H9 (cell line): ENCODE measurements at regions not wholly inside any gene's neighbourhood (a gene's known extent, or its start where the extent isn't known, plus 50 kb on each side); places are given as distances from the start of the nearest gene placed in this dataset.

Experiments used
- DNase-seq: peaks from one replicate; pipeline ENCODE4 v3.0.0-alpha.2; 2017
- H2AFZ ChIP-seq: one replicate; pipeline ENCODE4 v1.6.1; 2013; ENCODE audit warnings: mild to moderate bottlenecking, low read length, control low read depth, moderate library complexity
- H2AK5ac ChIP-seq: 2 replicates; pipeline ENCODE4 v1.6.1; 2013; ENCODE audit warnings: low read length, control low read depth, mixed read lengths; ENCODE audit not compliant: insufficient read length
- H2BK120ac ChIP-seq: one replicate; pipeline ENCODE4 v1.6.1; 2013; ENCODE audit warnings: low read depth, mild to moderate bottlenecking, low read length, control low read depth, inconsistent platforms; ENCODE audit not compliant: poor library complexity, severe bottlenecking
- H2BK12ac ChIP-seq: 2 replicates; pipeline ENCODE4 v1.6.1; 2013; ENCODE audit warnings: low read length, control low read depth, mixed read lengths, low read depth; ENCODE audit not compliant: insufficient read length
- H2BK15ac ChIP-seq: 2 replicates; pipeline ENCODE4 v1.6.1; 2013; ENCODE audit warnings: low read depth, low read length, control low read depth
- H2BK20ac ChIP-seq: one replicate; pipeline ENCODE4 v1.6.1; 2013; ENCODE audit warnings: low read depth, mild to moderate bottlenecking, low read length, control low read depth, inconsistent platforms; ENCODE audit not compliant: poor library complexity, severe bottlenecking
- H2BK5ac ChIP-seq: 2 replicates; pipeline ENCODE4 v1.6.1; 2013; ENCODE audit warnings: low read length, control low read depth, mixed read lengths; ENCODE audit not compliant: insufficient read length
- H3K14ac ChIP-seq: 2 replicates; pipeline ENCODE4 v1.6.1; 2013; ENCODE audit warnings: low read length, control low read depth; ENCODE audit not compliant: insufficient read depth
- H3K18ac ChIP-seq: 2 replicates; pipeline ENCODE4 v1.6.1; 2013; ENCODE audit warnings: low read depth, mild to moderate bottlenecking, mixed read lengths, low read length, control low read depth; ENCODE audit not compliant: insufficient read length
- H3K23ac ChIP-seq: 2 replicates; pipeline ENCODE4 v1.6.1; 2013; ENCODE audit warnings: low read length, control low read depth, mixed read lengths, low read depth; ENCODE audit not compliant: insufficient read length
- H3K23me2 ChIP-seq: 2 replicates; pipeline ENCODE4 v1.6.1; 2013; ENCODE audit warnings: low read depth, mild to moderate bottlenecking, mixed read lengths, low read length, control low read depth; ENCODE audit not compliant: insufficient read length, poor library complexity, severe bottlenecking
- H3K27ac ChIP-seq: 2 replicates; pipeline ENCODE4 v1.5.1; 2013; ENCODE audit warnings: low read length, control low read depth, mixed read lengths, low read depth; ENCODE audit not compliant: insufficient read length
- H3K27me3 ChIP-seq: 2 replicates; pipeline ENCODE4 v1.6.1; 2013; ENCODE audit warnings: low read length, control low read depth, inconsistent platforms; ENCODE audit not compliant: insufficient read depth
- H3K4ac ChIP-seq: 2 replicates; pipeline ENCODE4 v1.6.1; 2013; ENCODE audit warnings: low read depth, mild to moderate bottlenecking, control low read depth, inconsistent platforms, low read length, moderate library complexity
- H3K4me1 ChIP-seq: 2 replicates; pipeline ENCODE4 v1.6.1; 2013; ENCODE audit warnings: low read length, control low read depth, inconsistent platforms; ENCODE audit not compliant: insufficient read depth
- H3K4me2 ChIP-seq: 2 replicates; pipeline ENCODE4 v1.6.1; 2013; ENCODE audit warnings: low read length, control low read depth, mixed read lengths; ENCODE audit not compliant: insufficient read length, insufficient read depth
- H3K56ac ChIP-seq: 2 replicates; pipeline ENCODE4 v1.6.1; 2013; ENCODE audit warnings: low read depth, mild to moderate bottlenecking, mixed read lengths, low read length, control low read depth; ENCODE audit not compliant: insufficient read length
- H3K79me1 ChIP-seq: 2 replicates; pipeline ENCODE4 v1.6.1; 2013; ENCODE audit warnings: low read depth, mild to moderate bottlenecking, moderate library complexity, low read length, control low read depth, inconsistent platforms; ENCODE audit not compliant: insufficient read depth, poor library complexity, severe bottlenecking
- H3K79me2 ChIP-seq: 2 replicates; pipeline ENCODE4 v1.6.1; 2013; ENCODE audit warnings: low read length, control low read depth, inconsistent platforms; ENCODE audit not compliant: insufficient read depth
- H3K9ac ChIP-seq: 2 replicates; pipeline ENCODE4 v1.6.1; 2013; ENCODE audit warnings: low read length, control low read depth, mixed read lengths; ENCODE audit not compliant: insufficient read length; ENCODE audit errors: extremely low read depth
- H3K9me3 ChIP-seq: one replicate; pipeline ENCODE4 v1.6.1; 2013; ENCODE audit warnings: low read depth, low read length, inconsistent platforms; ENCODE audit not compliant: control insufficient read depth
- H3T11ph ChIP-seq: one replicate; pipeline ENCODE4 v1.6.1; 2013; ENCODE audit warnings: mild to moderate bottlenecking, low read length, control low read depth, inconsistent platforms
- H4K20me1 ChIP-seq: one replicate; pipeline ENCODE4 v1.6.1; 2013; ENCODE audit not compliant: control insufficient read depth, insufficient read length, insufficient read depth
- H4K5ac ChIP-seq: 2 replicates; pipeline ENCODE4 v1.6.1; 2013; ENCODE audit warnings: low read depth, mild to moderate bottlenecking, mixed read lengths, low read length, control low read depth; ENCODE audit not compliant: insufficient read length
- H4K8ac ChIP-seq: replicated peaks from 2 replicates; pipeline ENCODE4 v1.6.1; 2013; ENCODE audit warnings: low read length, control low read depth, mixed read lengths, low read depth; ENCODE audit not compliant: insufficient read length
- H4K91ac ChIP-seq: 2 replicates; pipeline ENCODE4 v1.6.1; 2013; ENCODE audit warnings: low read depth, mild to moderate bottlenecking, moderate library complexity, mixed read lengths, low read length, control low read depth; ENCODE audit not compliant: insufficient read length
- H3K27ac Mint-ChIP-seq, 3 experiments: 2 replicates in 2 of 3; 3 replicates in 1 of 3; pipeline ENCODE4 v1.8.0; 2020 to 2021; ENCODE audit warnings: mixed read lengths in 3 of 3, mild to moderate bottlenecking in 1 of 3, moderate library complexity in 1 of 3
- H3K27me3 Mint-ChIP-seq: 2 replicates; pipeline ENCODE4 v1.8.0; 2021; ENCODE audit warnings: low read depth, mild to moderate bottlenecking, moderate library complexity, mixed read lengths
- H3K36me3 Mint-ChIP-seq, 3 experiments: 2 replicates in 2 of 3; 3 replicates in 1 of 3; pipeline ENCODE4 v1.8.0; 2020 to 2021; ENCODE audit warnings: low read depth in 3 of 3, mixed read lengths in 3 of 3; ENCODE audit not compliant: insufficient read depth in 1 of 3
- H3K4me1 Mint-ChIP-seq, 2 experiments: 2 replicates each; pipeline ENCODE4 v1.8.0; 2020; ENCODE audit warnings: mixed read lengths in 2 of 2
- H3K4me3 Mint-ChIP-seq, 2 experiments: 2 replicates in 1 of 2; 3 replicates in 1 of 2; pipeline ENCODE4 v1.8.0; 2020 to 2021; ENCODE audit warnings: mild to moderate bottlenecking in 2 of 2, mixed read lengths in 2 of 2, moderate library complexity in 1 of 2
- H3K9me3 Mint-ChIP-seq, 2 experiments: 2 replicates in 1 of 2; 3 replicates in 1 of 2; pipeline ENCODE4 v1.8.0; 2020; ENCODE audit warnings: mild to moderate bottlenecking in 2 of 2, mixed read lengths in 2 of 2, moderate library complexity in 1 of 2
- CTCF ChIP-seq: fragments of 200-600 bp; sonication (generic); conservative IDR thresholded peaks from 3 replicates; pipeline ENCODE4 v1.8.0; 2021; ENCODE audit warnings: antibody characterized with exemption, mild to moderate bottlenecking
- WGBS: extraction: QIAGEN DNeasy Blood & Tissue Kit; methylation state at CpG from one replicate; pipeline ENCODE4 v1.1.7; 2013; ENCODE audit warnings: missing lambda C conversion rate, low lambda C conversion rate, mixed read lengths; ENCODE audit not compliant: insufficient read length; ENCODE audit errors: extremely low coverage; 5-methylcytosine and 5-hydroxymethylcytosine counted together

- H3K27me3 Mint-ChIP-seq, result no peaks in the 10 kb centered on the region
- TF ChIP-seq CTCF, result no peak
- H3K4me2 ChIP-seq, result no peak overlapping the region
- H3K4ac ChIP-seq, result no peak overlapping the region
- H3K79me1 ChIP-seq, result no peaks in the 10 kb centered on the region
- no peaks in the 10 kb centered on the region for H4K20me1 ChIP-seq
- H3K18ac ChIP-seq, result no peak overlapping the region
- H2BK20ac ChIP-seq, result no peak overlapping the region
- no peak overlapping the region for H2AFZ ChIP-seq
- H3K4me3 Mint-ChIP-seq, result no peak overlapping the region
- DNase-seq, result no peak
- no peak overlapping the region for H2BK15ac ChIP-seq
- no peaks in the 10 kb centered on the region for H3K9me3 Mint-ChIP-seq
- H2AK5ac ChIP-seq, result no peak overlapping the region
- H3T11ph ChIP-seq, result no peak overlapping the region
- H3K14ac ChIP-seq, result no peak overlapping the region
- H3K23ac ChIP-seq, result no peak overlapping the region
- H4K91ac ChIP-seq, result no peak overlapping the region
- H3K27ac ChIP-seq, result no peak overlapping the region
- no peaks in the 10 kb centered on the region for H3K4me1 Mint-ChIP-seq
- no peak overlapping the region for H3K9ac ChIP-seq
- no peak overlapping the region for H2BK120ac ChIP-seq
- no peak overlapping the region for H3K56ac ChIP-seq
- H3K23me2 ChIP-seq, result no peaks in the 10 kb centered on the region
- no peaks in the 10 kb centered on the region for H3K27me3 ChIP-seq
- no peaks in the 10 kb centered on the region for H3K4me1 ChIP-seq
- no peaks in the 10 kb centered on the region for H3K79me2 ChIP-seq
- no peak overlapping the region for H2BK5ac ChIP-seq
- no peak overlapping the region; a peak in 1 of 7 replicates for H3K27ac Mint-ChIP-seq
- no peak overlapping the region for H2BK12ac ChIP-seq
- H3K36me3 Mint-ChIP-seq, result no peaks in the 10 kb centered on the region
- no CpG with 5 or more reads among the region's 3 CpGs for WGBS
- no peak overlapping the region for H4K8ac ChIP-seq
- no peak overlapping the region for H4K5ac ChIP-seq
- H3K9me3 ChIP-seq, result no peaks in the 10 kb centered on the region
Observed at GRCh38 chr7:15967551-15967950, 281.1 kb upstream of the MEOX2 start.
